Smooth muscle cell (in vitro differentiated cells): ENCODE measurements at regions not wholly inside any gene's neighbourhood (a gene's known extent, or its start where the extent isn't known, plus 50 kb on each side); places are given as distances from the start of the nearest gene placed in this dataset.

Experiments used
- DNase-seq: peaks from one replicate; lab custom pipeline; 2025; ENCODE audit not compliant: unreplicated experiment; lab: John Stamatoyannopoulos, UW
- H2AFZ ChIP-seq: fragments of 200-600 bp; sonication (generic); 2 replicates; pipeline ENCODE4 v1.6.0; 2016; ENCODE audit warnings: antibody characterized with exemption, low read depth, mild to moderate bottlenecking
- H3F3A ChIP-seq: fragments of 200-600 bp; sonication (generic); 2 replicates; pipeline ENCODE4 v1.6.0; 2017; ENCODE audit warnings: antibody characterized with exemption, low read depth
- H3K27ac ChIP-seq: fragments of 200-600 bp; sonication (generic); 2 replicates; pipeline ENCODE4 v1.5.1; 2016; ENCODE audit warnings: low read depth, mild to moderate bottlenecking
- H3K27me3 ChIP-seq: fragments of 200-600 bp; sonication (generic); 2 replicates; pipeline ENCODE4 v1.6.1; 2016; ENCODE audit warnings: low read depth, mild to moderate bottlenecking
- H3K36me3 ChIP-seq: fragments of 200-600 bp; sonication (generic); 2 replicates; pipeline ENCODE4 v1.5.1; 2016; ENCODE audit warnings: low read depth
- H3K4me1 ChIP-seq: fragments of 200-600 bp; sonication (generic); 2 replicates; pipeline ENCODE4 v1.5.1; 2016; ENCODE audit warnings: low read depth
- H3K4me2 ChIP-seq: fragments of 200-600 bp; sonication (generic); 2 replicates; pipeline ENCODE4 v1.6.0; 2016; ENCODE audit warnings: mild to moderate bottlenecking
- H3K4me3 ChIP-seq: fragments of 200-600 bp; sonication (generic); 2 replicates; pipeline ENCODE4 v1.5.1; 2016; ENCODE audit warnings: mild to moderate bottlenecking
- H3K79me2 ChIP-seq: fragments of 200-600 bp; sonication (generic); 2 replicates; pipeline ENCODE4 v1.6.0; 2016; ENCODE audit warnings: low read depth, mild to moderate bottlenecking
- H3K9ac ChIP-seq: fragments of 200-600 bp; sonication (generic); 2 replicates; pipeline ENCODE4 v1.6.0; 2016; ENCODE audit warnings: low read depth
- H3K9me3 ChIP-seq: fragments of 200-600 bp; sonication (generic); replicated peaks from 2 replicates; pipeline ENCODE4 v1.5.1; 2016; ENCODE audit warnings: low read depth
- H4K20me1 ChIP-seq: fragments of 200-600 bp; sonication (generic); 2 replicates; pipeline ENCODE4 v1.6.0; 2016; ENCODE audit warnings: low read depth
- CTCF ChIP-seq: fragments of 200-600 bp; sonication (generic); IDR thresholded peaks from 2 replicates; pipeline ENCODE4 v1.5.1; 2017; ENCODE audit warnings: borderline replicate concordance, mild to moderate bottlenecking, antibody characterized with exemption; ENCODE audit not compliant: insufficient read depth, poor library complexity, severe bottlenecking
- WGBS: methylation state at CpG from one replicate; pipeline ENCODE4 v1.1.7; 2016; ENCODE audit warnings: low lambda C conversion rate; 5-methylcytosine and 5-hydroxymethylcytosine counted together

GRCh38 chr14:76708771-76709170 is 52.5 kb upstream of the VASH1 start:
- H3K9ac ChIP-seq = no peak overlapping the region
- H2AFZ ChIP-seq = no peak overlapping the region
- no peaks in the 10 kb centered on the region for H3K27me3 ChIP-seq
- no peaks in the 10 kb centered on the region for H3K36me3 ChIP-seq
- H3K79me2 ChIP-seq = no peaks in the 10 kb centered on the region
- DNase-seq = no peak
- no peaks in the 10 kb centered on the region for H3F3A ChIP-seq
- no peaks in the 10 kb centered on the region for H4K20me1 ChIP-seq
- H3K4me3 ChIP-seq = no peak overlapping the region
- H3K4me2 ChIP-seq = no peak overlapping the region
- WGBS = 94% methylated on average over 8 of the region's 8 CpGs
- H3K27ac ChIP-seq = no peak overlapping the region
- H3K4me1 ChIP-seq = peaks cover 4% of the 10 kb centered on the region
- no peak for TF ChIP-seq CTCF
- H3K9me3 ChIP-seq = no peaks in the 10 kb centered on the region

GRCh38 chr14:76710056-76711010 is 50.9 kb upstream of the VASH1 start:
- DNase-seq = no peak
- 36% methylated on average over 13 of the region's 13 CpGs for WGBS
- no peak overlapping the region for H3K4me3 ChIP-seq

More at GRCh38 chr14:76710056-76711010, 50.9 kb upstream of the VASH1 start:
- no peak overlapping the region for H3K27ac ChIP-seq
- H3K79me2 ChIP-seq = no peaks in the 10 kb centered on the region
- no peak overlapping the region for H3K9ac ChIP-seq
- H4K20me1 ChIP-seq = no peaks in the 10 kb centered on the region
- peak; percentile 70 for TF ChIP-seq CTCF
- H3K27me3 ChIP-seq = no peaks in the 10 kb centered on the region
- peak overlapping the region; percentile 4 for H2AFZ ChIP-seq
- H3K36me3 ChIP-seq = no peaks in the 10 kb centered on the region
- H3F3A ChIP-seq = no peaks in the 10 kb centered on the region
- no peaks in the 10 kb centered on the region for H3K9me3 ChIP-seq
- H3K4me1 ChIP-seq = peaks cover 6% of the 10 kb centered on the region
- H3K4me2 ChIP-seq = no peak overlapping the region
